ENCODE measurements at regions not wholly inside any gene's neighbourhood (a gene's known extent, or its start where the extent isn't known, plus 50 kb on each side); places are given as distances from the start of the nearest gene placed in this dataset.

- TF ChIP-seq CTCF (IDR thresholded peaks at IDR 0.05) (no peak), POLR2A (IDR thresholded peaks at IDR 0.05; ENCODE audit: low read depth) (no peak), POLR2AphosphoS5 (IDR thresholded peaks at IDR 0.05) (no peak), EP300 (IDR thresholded peaks at IDR 0.05) (no peak)
Observed at GRCh38 chr10:44201656-44202055, 183.2 kb downstream of the CXCL12 start.
